SK-N-SH treated with all-trans-retinoic acid at 6 μM for 48 hours (cell line): ENCODE measurements at regions not wholly inside any gene's neighbourhood (a gene's known extent, or its start where the extent isn't known, plus 50 kb on each side); places are given as distances from the start of the nearest gene placed in this dataset.

ENCODE experiments used
- ARNTL ChIP-seq: fragments of 450-650 bp; formaldehyde crosslinking; IDR thresholded peaks from 2 replicates; pipeline ENCODE4 v1.5.0; 2020; ENCODE audit warnings: low read depth, mild to moderate bottlenecking, moderate library complexity, borderline replicate concordance
- BACH2 ChIP-seq: fragments of 250-450 bp; sonication (Bioruptor Pico); IDR thresholded peaks from 2 replicates; pipeline ENCODE4 v1.9.0; 2021; ENCODE audit warnings: mild to moderate bottlenecking, borderline replicate concordance
- OSR1 ChIP-seq: fragments of 250-450 bp; sonication (Bioruptor Pico); IDR thresholded peaks from 2 replicates; pipeline ENCODE4 v1.8.0; 2022; ENCODE audit warnings: moderate library complexity, mild to moderate bottlenecking, inconsistent platforms
- PATZ1 ChIP-seq: fragments of 250-450 bp; sonication (Bioruptor Pico); IDR thresholded peaks from 2 replicates; pipeline ENCODE4 v1.8.0; 2020; ENCODE audit warnings: mild to moderate bottlenecking, moderate library complexity, borderline replicate concordance
- RARB ChIP-seq: fragments of 250-450 bp; sonication (Bioruptor Pico); IDR thresholded peaks from 2 replicates; pipeline ENCODE4 v1.8.0; 2021; ENCODE audit warnings: mild to moderate bottlenecking, moderate library complexity
- SNAI2 ChIP-seq: fragments of 250-450 bp; sonication (Bioruptor Pico); IDR thresholded peaks from 2 replicates; pipeline ENCODE4 v1.5.0; 2020; ENCODE audit warnings: mild to moderate bottlenecking, moderate library complexity
- TCF4 ChIP-seq: fragments of 250-450 bp; sonication (Bioruptor Pico); IDR thresholded peaks from 2 replicates; pipeline ENCODE4 v1.8.0; 2021; ENCODE audit warnings: mild to moderate bottlenecking, moderate library complexity, borderline replicate concordance
- TOX ChIP-seq: fragments of 250-450 bp; sonication (Bioruptor Pico); IDR thresholded peaks from 2 replicates; pipeline ENCODE4 v1.8.0; 2021; ENCODE audit warnings: mild to moderate bottlenecking, moderate library complexity, borderline replicate concordance
- ZC3H10 ChIP-seq: fragments of 250-450 bp; sonication (Bioruptor Pico); IDR thresholded peaks from 2 replicates; pipeline ENCODE4 v1.5.1; 2021; ENCODE audit warnings: mild to moderate bottlenecking, moderate library complexity
- ZFP30 ChIP-seq: fragments of 450-650 bp; formaldehyde crosslinking; IDR thresholded peaks from 2 replicates; pipeline ENCODE4 v1.5.0; 2022; ENCODE audit warnings: mild to moderate bottlenecking, moderate library complexity
- TF ChIP-seq, protein P1 (sequence below): fragments of 250-450 bp; sonication (Bioruptor Pico); IDR thresholded peaks from 2 replicates; pipeline ENCODE4 v1.5.1; 2021; ENCODE audit warnings: mild to moderate bottlenecking, moderate library complexity
- TF ChIP-seq, protein P2 (sequence below): fragments of 250-450 bp; sonication (Bioruptor Pico); IDR thresholded peaks from 2 replicates; pipeline ENCODE4 v1.8.0; 2021; ENCODE audit warnings: low read depth, mild to moderate bottlenecking, moderate library complexity, borderline replicate concordance
- TF ChIP-seq, protein P3 (sequence below): fragments of 250-450 bp; sonication (Bioruptor Pico); IDR thresholded peaks from 2 replicates; pipeline ENCODE4 v1.5.1; 2020; ENCODE audit warnings: low read depth, mild to moderate bottlenecking, moderate library complexity

DNA sequence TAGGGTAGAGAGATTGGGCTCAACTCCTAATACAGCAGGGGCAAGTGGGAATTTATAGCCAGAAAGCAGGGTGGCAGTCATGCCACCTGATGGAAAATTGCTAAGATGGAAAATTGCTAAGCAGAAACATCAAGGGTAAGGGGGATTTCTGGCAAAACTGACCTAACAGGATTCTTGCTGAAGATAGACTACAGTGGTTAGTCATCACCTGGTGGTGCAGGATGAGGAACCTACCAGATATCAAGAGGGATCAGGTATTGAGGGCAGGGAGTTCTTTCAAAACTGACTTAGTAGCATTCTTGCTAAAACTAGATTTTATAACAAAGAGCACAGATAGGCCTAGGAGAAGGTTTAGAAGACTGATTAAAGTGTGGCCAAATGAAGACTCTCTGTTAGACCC is 292.9 kb downstream of the PLPP3 start:
- TF ChIP-seq SNAI2 (CRISPR knock-in tag): no peak
- TF ChIP-seq, protein P1, sequence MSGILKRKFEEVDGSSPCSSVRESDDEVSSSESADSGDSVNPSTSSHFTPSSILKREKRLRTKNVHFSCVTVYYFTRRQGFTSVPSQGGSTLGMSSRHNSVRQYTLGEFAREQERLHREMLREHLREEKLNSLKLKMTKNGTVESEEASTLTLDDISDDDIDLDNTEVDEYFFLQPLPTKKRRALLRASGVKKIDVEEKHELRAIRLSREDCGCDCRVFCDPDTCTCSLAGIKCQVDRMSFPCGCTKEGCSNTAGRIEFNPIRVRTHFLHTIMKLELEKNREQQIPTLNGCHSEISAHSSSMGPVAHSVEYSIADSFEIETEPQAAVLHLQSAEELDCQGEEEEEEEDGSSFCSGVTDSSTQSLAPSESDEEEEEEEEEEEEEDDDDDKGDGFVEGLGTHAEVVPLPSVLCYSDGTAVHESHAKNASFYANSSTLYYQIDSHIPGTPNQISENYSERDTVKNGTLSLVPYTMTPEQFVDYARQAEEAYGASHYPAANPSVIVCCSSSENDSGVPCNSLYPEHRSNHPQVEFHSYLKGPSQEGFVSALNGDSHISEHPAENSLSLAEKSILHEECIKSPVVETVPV: no peak
- TF ChIP-seq ZC3H10: no peak
- no peak for TF ChIP-seq TCF4 (CRISPR knock-in tag)
- TF ChIP-seq PATZ1 (CRISPR knock-in tag): no peak
- TF ChIP-seq, protein P2, sequence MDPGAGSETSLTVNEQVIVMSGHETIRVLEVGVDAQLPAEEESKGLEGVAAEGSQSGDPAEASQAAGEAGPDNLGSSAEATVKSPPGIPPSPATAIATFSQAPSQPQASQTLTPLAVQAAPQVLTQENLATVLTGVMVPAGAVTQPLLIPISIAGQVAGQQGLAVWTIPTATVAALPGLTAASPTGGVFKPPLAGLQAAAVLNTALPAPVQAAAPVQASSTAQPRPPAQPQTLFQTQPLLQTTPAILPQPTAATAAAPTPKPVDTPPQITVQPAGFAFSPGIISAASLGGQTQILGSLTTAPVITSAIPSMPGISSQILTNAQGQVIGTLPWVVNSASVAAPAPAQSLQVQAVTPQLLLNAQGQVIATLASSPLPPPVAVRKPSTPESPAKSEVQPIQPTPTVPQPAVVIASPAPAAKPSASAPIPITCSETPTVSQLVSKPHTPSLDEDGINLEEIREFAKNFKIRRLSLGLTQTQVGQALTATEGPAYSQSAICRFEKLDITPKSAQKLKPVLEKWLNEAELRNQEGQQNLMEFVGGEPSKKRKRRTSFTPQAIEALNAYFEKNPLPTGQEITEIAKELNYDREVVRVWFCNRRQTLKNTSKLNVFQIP (CRISPR knock-in tag): no peak
- TF ChIP-seq ARNTL: no peak
- TF ChIP-seq TOX: no peak
- TF ChIP-seq, protein P3, sequence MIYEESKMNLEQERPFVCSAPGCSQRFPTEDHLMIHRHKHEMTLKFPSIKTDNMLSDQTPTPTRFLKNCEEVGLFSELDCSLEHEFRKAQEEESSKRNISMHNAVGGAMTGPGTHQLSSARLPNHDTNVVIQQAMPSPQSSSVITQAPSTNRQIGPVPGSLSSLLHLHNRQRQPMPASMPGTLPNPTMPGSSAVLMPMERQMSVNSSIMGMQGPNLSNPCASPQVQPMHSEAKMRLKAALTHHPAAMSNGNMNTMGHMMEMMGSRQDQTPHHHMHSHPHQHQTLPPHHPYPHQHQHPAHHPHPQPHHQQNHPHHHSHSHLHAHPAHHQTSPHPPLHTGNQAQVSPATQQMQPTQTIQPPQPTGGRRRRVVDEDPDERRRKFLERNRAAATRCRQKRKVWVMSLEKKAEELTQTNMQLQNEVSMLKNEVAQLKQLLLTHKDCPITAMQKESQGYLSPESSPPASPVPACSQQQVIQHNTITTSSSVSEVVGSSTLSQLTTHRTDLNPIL: no peak
- TF ChIP-seq ZFP30 (CRISPR knock-in tag): no peak
- TF ChIP-seq BACH2: no peak
- TF ChIP-seq RARB (CRISPR knock-in tag): no peak
- TF ChIP-seq OSR1 (CRISPR knock-in tag): no peak
